ENCODE measurements at regions not wholly inside any gene's neighbourhood (a gene's known extent, or its start where the extent isn't known, plus 50 kb on each side); places are given as distances from the start of the nearest gene placed in this dataset.

- no peak for DNase-seq
These were observed 115.2 kb downstream of the INHBB start for GRCh38 chr2:120461092-120461491.

- no peak for DNase-seq
These were observed 115.9 kb downstream of the INHBB start for GRCh38 chr2:120461546-120462537.

GRCh38 chr2:120463527-120463926 is 117.6 kb downstream of the INHBB start:
- DNase-seq, result no peak

GRCh38 chr2:120463996-120464395 is 118.1 kb downstream of the INHBB start:
- no peak for DNase-seq

GRCh38 chr2:120464448-120464931 is 118.6 kb downstream of the INHBB start:
- no peak for DNase-seq

- no peak for DNase-seq
These were observed 119.2 kb downstream of the INHBB start for GRCh38 chr2:120465012-120465700.

- DNase-seq, result no peak
These were observed 119.7 kb downstream of the INHBB start for GRCh38 chr2:120465701-120465988.

GRCh38 chr2:120465989-120466703 is 120.2 kb downstream of the INHBB start:
- no peak for DNase-seq

GRCh38 chr2:120466704-120467054 is 120.7 kb downstream of the INHBB start:
- no peak for DNase-seq

- DNase-seq, result no peak
These were observed 122.2 kb downstream of the INHBB start for GRCh38 chr2:120468136-120468535.

GRCh38 chr2:120469426-120469825 is 123.5 kb downstream of the INHBB start:
- DNase-seq, result no peak

- no peak for DNase-seq
These were observed 124.4 kb downstream of the INHBB start for GRCh38 chr2:120470041-120470965.

GRCh38 chr2:120471166-120471565 is 125.2 kb downstream of the INHBB start:
- DNase-seq, result no peak

- no peak for DNase-seq
These were observed 126.1 kb downstream of the INHBB start for GRCh38 chr2:120472031-120472430.

GRCh38 chr2:120472891-120473309 is 127.0 kb downstream of the INHBB start:
- DNase-seq, result no peak

GRCh38 chr2:120473522-120474271 is 127.8 kb downstream of the INHBB start:
- DNase-seq, result no peak

GRCh38 chr2:120474486-120474885 is 128.6 kb downstream of the INHBB start:
- DNase-seq, result no peak

- DNase-seq, result no peak
These were observed 130.2 kb downstream of the INHBB start for GRCh38 chr2:120476141-120476540.

- no peak for DNase-seq
These were observed 131.3 kb downstream of the INHBB start for GRCh38 chr2:120477198-120477597.

GRCh38 chr2:120477831-120478481 is 132.0 kb downstream of the INHBB start:
- DNase-seq, result no peak

GRCh38 chr2:120480346-120480902 is 134.5 kb downstream of the INHBB start:
- no peak for DNase-seq
